ENCODE measurements at regions not wholly inside any gene's neighbourhood (a gene's known extent, or its start where the extent isn't known, plus 50 kb on each side); places are given as distances from the start of the nearest gene placed in this dataset.

DNA sequence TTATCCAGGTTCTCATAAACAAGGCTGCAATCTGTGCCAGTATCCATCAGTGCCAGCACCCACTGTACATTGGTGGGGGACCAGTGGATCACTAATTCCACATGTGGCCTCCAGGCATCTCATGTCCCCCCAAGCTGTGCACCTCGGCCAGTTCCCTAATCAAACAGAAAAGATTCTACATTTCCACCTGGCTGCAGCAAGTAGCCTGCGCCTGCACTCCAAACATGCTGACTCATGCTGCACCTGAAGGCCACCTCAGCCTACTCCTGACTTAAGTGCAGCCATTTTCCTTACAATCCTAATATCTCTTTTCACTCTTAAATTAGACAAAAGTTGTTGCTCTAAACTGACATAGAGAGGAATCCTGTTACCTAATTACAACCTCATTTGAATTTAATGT, 729.4 kb upstream of the MIR17HG start:
- ChIA-PET POLR2A (no interaction called here), CTCF (ENCODE audit: low intra/inter-chr PET ratio) (no interaction called here)
- Histone ChIP-seq H3K4me1 (replicated peaks in 1 of 2; ENCODE audit: control insufficient read depth in 2 of 2, insufficient read depth in 2 of 2, low read length in 2 of 2) (no peaks in the 10 kb centered on the region), H2AFZ (ENCODE audit: low read depth, low read length) (no peak overlapping the region), H3K9me3 (replicated peaks; ENCODE audit: control insufficient read depth, insufficient read depth, low read depth, low read length) (peaks cover 10% of the 10 kb centered on the region; the same call in 1 of the 2 replicates), H3K27ac (ENCODE audit: extremely low read depth, low read depth, low read length) (no peak overlapping the region), H4K20me1 (replicated peaks; ENCODE audit: control insufficient read depth, insufficient read depth, low read length) (no peaks in the 10 kb centered on the region), H3K36me3 (ENCODE audit: control insufficient read depth, insufficient read depth, low read length) (no peaks in the 10 kb centered on the region), H3K4me2 (ENCODE audit: insufficient read depth, low read length) (no peak overlapping the region), H3K27me3 (ENCODE audit: control insufficient read depth in 2 of 2, insufficient read depth in 2 of 2, low read length in 2 of 2) (no peaks in the 10 kb centered on the region), H3K79me2 (ENCODE audit: control insufficient read depth, insufficient read depth, low read length) (no peaks in the 10 kb centered on the region), H3K9ac (ENCODE audit: insufficient read depth in 1 of 2, low read depth in 2 of 2, low read length in 2 of 2) (no peak overlapping the region), H3K9me1 (ENCODE audit: control insufficient read depth, insufficient read depth, low read length) (no peaks in the 10 kb centered on the region), H3K4me3 (no peak overlapping the region)
- FAIRE-seq, result no peak
- no peak for ATAC-seq
- no peak for DNase-seq (ENCODE audit: extremely low read depth in 1 of 4, low spot score in 3 of 4)
- TF ChIP-seq ZFP30 (CRISPR knock-in tag; IDR thresholded peaks at IDR 0.05; ENCODE audit: borderline replicate concordance) (no peak), C11orf30 (IDR thresholded peaks at IDR 0.05; ENCODE audit: low read depth) (peak; percentile 53; the same call in 1 of the 2 replicates), CBX3 (IDR thresholded peaks at IDR 0.05; ENCODE audit: borderline replicate concordance in 1 of 2, low read length in 2 of 2) (peak in 1 of 2 experiments; percentile 72; a peak in 1 of 3 replicates), NFE2 (IDR thresholded peaks at IDR 0.05; ENCODE audit: low read depth) (peak; percentile 78), DMBX1 (CRISPR knock-in tag; IDR thresholded peaks at IDR 0.05; ENCODE audit: borderline replicate concordance) (peak; percentile 59; the same call in 1 of the 2 replicates), MAFG (tag; conservative IDR thresholded peaks at IDR 0.05) (peak; percentile 82), TEAD4 (IDR thresholded peaks at IDR 0.05; ENCODE audit: low read length) (no peak), TEAD4 (CRISPR knock-in tag; IDR thresholded peaks at IDR 0.05; ENCODE audit: borderline replicate concordance) (no peak), SAFB2 (IDR thresholded peaks at IDR 0.05; ENCODE audit: borderline replicate concordance, low read depth, low read length, severe bottlenecking) (no peak), NFE2L1 (tag; IDR thresholded peaks at IDR 0.05; ENCODE audit: borderline replicate concordance, low read depth) (peak; percentile 35; the same call in 1 of the 2 replicates), NR4A1 (CRISPR knock-in tag; IDR thresholded peaks at IDR 0.05) (0 out of 2 replicates have a peak, but pooled peaks have one; percentile 29), NR4A1 (tag; IDR thresholded peaks at IDR 0.05) (no peak), MAFF (IDR thresholded peaks at IDR 0.05; ENCODE audit: low read length) (peak; percentile 66), MAFK (IDR thresholded peaks at IDR 0.05; ENCODE audit: low read length) (peak; percentile 43; the same call in 1 of the 2 replicates)
- 1% methylated on average over 2 of the region's 2 CpGs for WGBS (ENCODE audit: insufficient coverage, low coverage, missing lambda C conversion rate)
- intact Hi-C loops (cut with micrococcal nuclease) (no loop called here), in situ Hi-C loops (cut with MboI) (no loop called here)
- BruUV-seq (replicated peaks), result no TSS peak

All from K562 (cell line).